ENCODE measurements at regions not wholly inside any gene's neighbourhood (a gene's known extent, or its start where the extent isn't known, plus 50 kb on each side); places are given as distances from the start of the nearest gene placed in this dataset.

DNA sequence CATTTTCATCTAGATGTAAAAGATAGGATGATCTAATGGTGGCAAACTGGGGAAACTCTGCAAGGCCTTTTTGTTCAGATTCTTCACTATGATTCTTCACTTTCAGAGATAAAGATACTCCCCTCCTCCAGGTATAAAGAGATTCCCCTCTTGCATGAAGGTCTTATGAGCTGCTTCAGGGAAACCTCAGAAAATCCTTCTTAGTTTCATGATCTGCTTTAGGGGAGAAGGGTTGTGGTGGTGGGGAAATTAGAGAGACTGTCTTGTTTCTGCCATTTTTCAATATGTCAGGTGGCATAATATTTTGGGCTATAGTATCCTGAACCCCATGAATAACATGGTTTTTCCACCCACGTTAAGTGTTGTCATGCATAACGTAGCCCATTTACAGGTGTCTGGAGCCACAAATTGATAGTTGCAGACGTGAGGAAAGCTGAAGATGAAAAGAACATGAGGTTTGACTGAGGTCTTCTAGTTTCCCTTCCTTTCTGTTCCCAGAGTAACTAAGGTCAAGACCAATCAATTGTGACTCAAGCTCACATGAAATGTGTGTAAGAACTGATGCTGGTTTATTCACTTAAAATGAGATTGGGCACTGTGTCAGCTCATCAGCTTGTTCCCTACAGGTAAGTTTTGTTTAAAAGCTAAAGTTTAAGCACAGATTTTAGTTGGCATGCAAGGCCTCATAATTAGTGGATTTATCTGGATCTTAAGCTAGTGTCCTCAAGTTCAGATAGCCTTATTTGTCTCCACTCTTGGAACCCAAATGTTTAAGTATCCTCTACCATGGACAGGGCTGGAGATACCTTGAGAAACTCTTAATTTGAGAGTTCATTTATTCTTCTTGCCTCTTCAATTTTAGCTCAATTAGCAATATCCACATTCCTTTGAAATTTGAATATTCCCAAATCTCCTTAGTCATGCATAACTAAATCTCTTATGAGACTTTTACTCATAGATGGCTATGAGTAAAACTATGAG is 304.5 kb upstream of the FANCL start:
- no peak for DNase-seq

DNA sequence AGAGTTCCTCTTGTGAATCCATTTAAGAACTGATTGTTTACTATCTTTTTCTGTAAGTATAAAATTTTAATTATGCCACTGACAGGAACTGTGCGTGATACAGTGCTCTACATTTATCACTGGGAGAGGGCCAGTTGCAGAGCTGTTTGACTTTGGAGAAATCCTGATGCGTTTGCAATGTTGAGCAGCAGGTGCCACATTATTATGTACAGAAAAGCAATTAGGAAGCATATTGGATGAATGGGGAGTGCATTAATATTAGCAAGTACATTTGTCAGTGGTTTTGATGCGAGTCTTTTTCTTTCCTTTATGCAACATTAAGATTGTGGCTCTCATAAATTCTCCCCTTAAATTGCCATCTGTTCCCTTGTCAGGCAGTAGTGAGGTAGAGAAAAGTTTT is 302.3 kb upstream of the FANCL start:
- DNase-seq: no peak

DNA sequence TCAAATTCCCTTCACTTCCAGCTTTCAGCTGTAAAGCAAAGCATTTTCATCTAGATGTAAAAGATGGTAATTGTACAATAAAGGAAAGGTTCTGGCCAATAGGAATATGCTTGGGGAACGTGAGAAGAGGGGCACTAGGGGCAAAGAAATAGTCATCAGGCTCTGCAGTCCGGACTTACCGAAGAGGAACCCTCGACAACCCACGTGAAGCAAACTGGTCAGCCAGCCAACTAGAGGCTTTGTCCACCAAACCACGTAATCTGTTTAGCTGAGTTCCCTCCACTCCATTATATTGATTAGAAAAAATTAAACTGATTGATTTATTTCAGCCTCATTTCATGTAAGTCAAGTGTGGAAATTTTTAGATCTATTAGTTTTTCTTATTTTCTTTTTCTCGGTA is 300.4 kb upstream of the FANCL start:
- no peak for DNase-seq

DNA sequence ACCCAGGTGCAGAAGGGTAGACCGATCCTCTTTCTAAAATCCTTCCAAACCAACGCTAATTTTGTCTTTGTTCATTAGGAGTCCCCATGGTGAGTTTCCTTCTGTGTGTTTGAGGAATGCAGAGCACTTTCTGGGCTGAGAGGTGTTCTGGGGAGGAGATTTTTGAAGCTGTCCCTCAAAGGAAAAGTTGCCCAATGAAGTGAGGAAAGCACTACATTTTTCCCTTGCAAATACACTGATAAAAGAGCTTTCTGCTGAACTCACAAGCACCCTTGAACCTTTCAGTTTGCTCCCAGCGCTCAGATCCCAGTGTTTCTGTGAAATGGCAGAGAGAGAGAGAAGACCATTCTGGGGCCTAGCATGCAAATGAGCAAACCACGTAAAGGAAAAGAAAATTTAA is 299.6 kb upstream of the FANCL start:
- DNase-seq: no peak

DNA sequence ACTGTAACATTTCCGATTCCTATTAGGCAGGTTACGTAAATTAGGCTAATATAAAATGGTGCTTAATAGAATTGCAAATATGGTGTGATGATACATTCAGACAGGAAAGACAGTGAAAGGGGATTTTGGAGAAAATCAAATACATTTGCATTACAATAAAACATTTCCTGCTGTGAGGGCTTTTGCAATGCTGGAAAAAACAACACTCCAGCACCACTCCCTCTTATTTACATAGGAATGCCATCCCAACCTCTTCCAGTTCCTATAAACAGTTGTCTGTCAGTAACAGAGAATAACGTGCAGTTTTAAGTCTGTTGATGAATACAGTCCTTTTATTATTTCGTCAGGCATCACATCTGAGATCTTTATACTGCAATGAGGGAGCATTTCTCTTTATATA is 298.8 kb upstream of the FANCL start:
- DNase-seq: no peak

DNA sequence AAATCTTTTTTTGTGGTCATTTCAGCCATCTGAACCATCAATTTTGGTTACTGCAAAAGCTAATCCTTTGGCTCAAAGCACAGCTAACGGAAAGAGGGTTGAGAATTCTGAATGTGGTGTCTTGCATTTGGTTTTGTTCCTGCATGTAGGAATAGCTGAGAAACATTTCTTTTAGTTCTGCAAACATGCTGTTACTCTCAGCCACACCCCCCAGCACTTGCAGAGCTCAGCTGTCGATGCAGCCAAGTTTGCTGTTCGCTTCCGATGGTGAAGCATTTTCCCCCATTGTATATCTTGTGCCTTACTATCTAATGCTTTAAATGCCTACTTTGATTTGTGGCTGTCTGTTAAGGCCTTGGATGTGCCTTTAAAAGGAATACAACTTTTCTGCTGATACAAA is 294.9 kb upstream of the FANCL start:
- DNase-seq: no peak

DNA sequence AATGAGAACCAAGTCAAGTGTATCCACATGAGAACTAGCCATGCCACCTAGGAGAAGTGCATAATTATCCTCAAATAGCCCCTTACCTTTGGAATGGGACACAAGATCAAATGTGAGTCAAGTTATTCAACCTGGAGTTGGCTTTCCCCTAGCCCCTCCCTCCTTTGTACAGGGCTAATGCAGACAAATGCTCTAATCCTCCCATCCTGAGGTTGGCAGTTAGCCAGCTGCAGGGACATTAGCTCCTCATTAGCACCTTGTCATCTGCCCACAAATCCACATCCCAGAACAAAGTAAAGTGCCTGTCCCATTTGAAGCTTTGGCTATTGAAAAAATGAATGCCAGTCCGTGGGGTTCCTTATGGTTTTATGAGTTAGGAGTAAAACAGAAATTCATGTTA is 294.1 kb upstream of the FANCL start:
- peak; percentile 40 for DNase-seq

DNA sequence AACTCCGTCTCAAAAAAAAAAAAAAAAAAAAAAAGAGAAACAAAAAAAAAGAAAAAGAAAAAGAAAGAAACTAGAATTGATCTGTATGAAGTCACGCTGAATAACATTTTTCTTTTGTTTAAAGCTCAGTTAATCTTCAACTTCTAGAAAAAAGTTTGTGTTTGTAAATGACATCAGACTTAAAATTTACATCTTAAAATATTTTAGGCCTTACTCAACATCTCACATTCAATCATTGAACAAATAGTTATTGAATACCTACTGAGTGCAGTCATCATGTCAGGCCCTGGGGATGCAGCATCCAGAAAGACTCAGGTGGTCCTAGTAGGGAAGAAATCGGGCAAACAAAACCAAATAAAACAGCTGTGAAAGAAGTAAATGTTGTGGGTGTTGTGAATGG is 292.3 kb upstream of the FANCL start:
- no peak for DNase-seq

DNA sequence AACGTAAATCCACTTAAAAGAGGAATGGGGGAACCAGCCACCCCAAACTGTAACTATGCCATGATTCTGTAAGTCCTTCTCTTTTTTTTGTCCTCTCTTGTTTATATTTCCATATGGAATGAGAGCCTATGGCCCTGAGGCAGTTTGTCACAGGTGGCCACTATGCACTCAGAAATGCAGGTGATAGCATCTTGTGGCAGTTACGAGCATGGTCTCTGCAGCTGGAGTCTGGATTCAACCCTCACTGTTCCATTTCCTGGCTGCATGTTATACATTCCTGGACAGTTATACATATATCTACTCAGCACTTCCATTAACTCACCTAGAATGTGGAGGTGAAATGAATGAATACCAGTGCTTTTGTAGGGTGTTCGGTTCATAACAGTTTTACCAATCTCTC is 291.5 kb upstream of the FANCL start:
- no peak for DNase-seq

DNA sequence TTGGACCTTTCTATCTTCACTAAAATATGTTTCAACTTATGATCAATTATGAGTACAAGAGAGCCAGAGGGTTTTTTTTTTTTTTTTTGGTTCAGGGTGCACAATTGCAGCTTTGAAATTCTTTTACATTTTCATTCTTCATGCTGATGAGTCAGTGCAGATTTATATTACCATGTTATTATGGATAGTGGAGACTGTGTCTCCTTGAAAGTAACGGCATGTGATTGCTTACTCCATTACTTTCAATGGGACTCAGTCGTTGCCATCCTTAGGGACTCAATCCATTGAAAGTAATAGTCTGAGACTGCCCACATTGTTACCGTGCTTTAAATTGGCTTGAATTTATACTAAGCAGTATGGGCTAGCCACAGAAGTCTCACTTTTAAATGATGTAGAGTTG is 286.5 kb upstream of the FANCL start:
- no peak for DNase-seq

DNA sequence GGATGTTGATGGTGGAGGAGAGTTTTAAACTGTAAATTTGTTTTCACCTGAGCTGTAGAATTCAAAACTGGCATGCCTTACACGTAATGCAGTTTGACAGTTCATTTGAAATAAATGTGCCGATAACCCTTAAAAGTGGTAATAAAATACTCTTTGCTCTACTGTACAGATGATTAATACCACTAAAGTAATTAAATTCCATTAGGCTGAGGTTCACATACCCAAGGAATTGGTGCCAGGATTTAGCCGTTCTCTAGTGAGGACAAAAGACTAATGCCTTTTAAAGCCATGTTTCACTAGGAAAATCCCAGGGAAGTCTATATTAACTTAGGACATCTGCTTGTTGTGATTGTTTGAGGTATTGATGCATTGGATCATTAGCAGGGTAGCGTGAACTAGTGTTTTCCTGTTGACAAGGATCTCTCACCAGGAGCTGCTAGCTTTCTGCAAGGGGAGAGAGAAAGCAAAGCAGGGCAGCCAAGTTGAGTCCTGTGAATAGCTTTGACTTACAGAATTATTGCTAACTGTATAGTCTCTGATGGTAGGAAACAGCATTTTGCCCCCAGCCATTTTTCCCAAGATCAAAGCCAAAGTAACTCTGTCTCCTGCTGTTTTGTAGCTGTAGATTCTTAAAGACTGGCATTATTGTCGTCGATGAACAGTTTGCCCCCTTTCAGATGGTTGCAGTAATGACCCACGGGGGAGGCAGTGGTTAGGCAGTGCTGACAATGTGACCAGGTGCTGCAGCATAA is 280.9 kb upstream of the FANCL start:
- peak; percentile 52 for DNase-seq

DNA sequence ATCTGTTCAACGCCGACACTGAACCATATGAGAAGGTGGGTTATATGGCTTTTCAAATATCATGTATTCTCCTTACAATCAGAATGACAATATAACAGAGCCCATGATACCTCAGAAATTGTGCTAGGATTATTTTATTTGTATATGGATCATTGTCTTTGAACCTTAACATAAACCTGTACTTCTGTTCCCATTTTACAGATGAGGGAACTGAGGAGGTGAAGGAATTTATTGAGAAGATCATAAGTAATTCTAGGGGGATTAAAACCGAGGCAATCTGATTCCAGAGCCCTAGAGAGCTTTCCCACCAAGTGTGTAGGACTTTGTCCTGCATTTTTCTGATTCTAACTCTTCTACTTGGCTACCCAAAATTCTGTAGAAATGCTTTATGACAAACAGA is 279.8 kb upstream of the FANCL start:
- DNase-seq: no peak

DNA sequence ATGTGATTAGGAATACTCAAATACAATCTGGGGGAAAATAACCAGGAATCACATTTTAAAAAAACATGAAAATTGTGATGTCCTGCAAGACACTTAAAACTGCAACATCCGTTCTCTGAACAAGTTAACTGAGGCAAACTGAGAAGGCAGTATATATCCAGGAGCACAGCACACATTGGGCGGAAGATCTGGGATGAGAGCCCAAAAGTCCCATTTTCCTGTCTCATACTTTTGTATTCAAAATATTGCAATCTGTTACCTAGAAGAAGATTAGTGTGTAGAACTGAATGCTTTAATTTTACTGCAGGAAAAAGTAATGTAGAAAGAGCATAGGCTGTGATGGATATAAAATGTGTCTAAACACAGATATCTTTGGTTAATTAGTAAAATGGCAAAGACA is 276.8 kb upstream of the FANCL start:
- no peak for DNase-seq

DNA sequence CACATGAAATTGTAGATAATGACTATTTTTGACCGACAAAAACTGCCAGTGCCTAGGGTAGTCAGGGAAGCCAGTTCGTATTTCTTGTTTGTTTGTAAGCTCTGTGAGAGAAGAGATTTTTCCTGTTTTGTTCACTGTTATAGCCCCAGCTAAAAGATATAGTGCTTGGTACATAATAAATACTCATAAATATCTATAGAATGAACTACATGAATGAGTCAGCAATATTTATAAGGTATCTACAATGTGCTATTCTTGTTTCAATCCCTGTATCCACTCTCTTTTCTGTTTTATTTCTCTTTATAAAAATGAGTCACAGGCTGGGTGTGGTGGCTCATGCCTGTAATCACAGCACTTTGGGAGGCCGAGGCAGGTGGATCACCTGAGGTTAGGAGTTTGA is 275.6 kb upstream of the FANCL start:
- no peak for DNase-seq

DNA sequence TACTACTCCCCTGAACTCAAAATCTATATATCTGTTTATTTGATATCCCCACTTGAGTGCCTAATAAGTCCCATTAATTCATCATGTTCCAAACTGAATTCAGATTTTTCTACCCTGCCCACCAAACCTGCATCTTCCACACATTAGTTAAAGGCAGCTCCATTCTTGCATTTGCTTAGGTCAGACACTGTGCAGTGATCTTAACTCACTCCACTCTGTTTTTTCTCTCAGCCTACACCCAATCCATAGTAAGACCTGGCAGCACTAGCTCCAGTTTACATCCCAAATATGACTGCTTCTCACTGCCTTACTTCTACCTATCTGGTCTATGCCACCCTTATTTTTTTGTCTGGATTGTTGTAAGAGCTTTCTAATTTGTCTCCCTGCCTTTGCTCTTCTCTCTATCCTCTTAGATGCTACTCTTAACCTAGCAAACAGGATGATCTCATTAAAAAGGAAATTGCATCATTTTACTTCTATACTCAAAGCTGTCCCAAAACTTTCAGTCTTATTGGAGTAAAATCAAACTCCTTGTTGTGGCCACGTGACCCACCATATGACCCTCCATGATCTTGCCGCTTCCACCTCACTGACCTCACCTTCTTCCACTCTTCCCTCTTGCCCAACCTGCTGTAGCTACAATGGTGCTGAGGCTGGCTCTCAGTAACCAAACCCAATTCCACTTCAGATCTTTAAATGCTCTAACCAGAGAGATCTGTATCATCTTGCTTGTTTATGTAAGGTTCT is 274.9 kb upstream of the FANCL start:
- no peak for DNase-seq

DNA sequence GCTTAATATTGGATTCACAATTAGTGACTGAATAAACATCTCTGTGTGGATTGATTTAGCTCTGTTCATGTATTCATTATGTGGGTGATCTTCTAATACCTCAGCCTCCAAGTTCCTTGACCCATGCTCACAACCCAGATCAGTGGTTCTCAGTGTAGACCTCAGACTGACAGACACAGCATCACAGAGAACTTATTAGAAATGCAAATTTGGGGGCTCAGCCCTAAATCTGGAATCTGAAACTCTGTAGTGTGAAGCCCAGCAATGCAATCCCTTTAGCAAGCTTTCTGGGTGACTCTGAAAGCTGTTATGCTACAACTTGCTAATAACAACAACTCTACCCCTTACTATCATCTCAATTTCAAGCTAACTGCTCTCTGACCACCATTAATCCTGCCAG is 273.1 kb upstream of the FANCL start:
- DNase-seq: no peak

DNA sequence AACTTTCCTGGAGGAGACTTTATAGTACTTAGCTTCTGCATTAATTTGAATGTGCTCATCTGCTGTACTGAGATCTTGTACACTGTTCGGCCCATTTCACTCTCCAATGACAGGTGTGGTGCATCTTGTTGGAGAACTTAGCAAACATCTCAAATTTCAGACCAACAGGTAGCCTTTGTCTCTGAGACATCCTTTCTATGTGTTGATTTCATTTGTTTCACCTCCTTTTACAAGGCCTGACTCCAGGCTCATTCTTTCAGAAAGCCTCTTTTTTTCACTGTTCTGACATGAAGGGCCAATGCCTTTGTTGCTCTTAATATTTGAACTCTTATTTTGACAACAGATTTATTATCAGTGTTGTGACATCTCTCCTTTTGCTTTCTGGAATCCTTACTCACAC is 271.8 kb upstream of the FANCL start:
- no peak for DNase-seq

DNA sequence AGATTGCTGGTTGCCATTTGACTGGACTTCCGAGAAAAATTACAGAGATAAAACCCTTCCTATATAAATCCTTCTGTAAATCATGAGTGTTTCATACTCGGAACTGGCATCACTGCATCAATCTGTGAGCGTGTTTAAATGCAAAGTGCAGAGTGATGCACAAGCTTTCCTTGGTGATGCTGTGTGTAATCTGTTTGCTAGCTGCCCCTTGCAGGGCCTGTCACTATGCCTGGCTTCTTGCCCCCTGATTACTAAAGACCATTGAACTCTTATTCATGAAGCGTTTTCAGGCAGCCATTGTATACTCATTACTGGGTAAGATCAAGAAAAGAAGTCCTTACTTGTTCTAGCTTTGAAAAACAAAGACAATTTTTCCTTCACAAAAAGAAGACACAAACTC is 266.9 kb upstream of the FANCL start:
- DNase-seq: no peak

DNA sequence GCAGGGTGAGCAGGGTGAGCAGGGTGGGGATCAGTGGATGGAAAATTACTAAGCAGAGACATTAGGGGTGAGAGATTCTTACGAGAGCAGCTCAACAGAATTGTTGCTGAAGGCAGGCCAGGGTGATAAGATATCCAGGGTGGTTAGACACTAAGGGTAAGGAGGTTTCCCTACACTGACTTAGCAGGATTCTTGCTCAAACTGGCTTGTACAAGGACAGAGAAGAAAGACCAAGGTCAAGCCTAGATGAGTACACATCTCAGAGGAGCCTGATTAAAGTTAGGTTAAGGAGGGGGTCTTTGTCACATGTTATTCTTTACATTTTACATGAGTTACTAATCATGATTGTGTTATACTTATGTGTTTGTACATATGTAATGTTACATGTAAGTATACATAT is 262.8 kb upstream of the FANCL start:
- no peak for DNase-seq

DNA sequence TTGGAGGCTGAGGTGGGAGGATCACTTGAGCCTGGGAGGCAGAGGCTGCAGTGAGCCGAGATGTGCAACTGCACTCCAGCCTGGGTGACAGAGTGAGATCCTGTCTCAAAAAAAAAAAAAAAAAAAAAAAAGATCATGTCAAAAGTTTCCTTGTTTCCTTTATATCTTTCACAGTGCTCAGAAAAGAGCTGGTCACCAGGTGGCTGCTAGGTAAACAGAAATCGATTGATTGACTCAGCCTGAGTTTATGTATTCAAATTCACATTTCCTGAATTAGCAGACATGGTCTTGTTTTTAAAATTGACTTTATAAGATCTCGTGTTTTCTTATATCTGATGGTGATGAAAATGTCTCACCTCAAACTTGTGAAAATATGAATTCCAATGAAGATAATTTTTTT is 261.8 kb upstream of the FANCL start:
- DNase-seq: no peak

DNA sequence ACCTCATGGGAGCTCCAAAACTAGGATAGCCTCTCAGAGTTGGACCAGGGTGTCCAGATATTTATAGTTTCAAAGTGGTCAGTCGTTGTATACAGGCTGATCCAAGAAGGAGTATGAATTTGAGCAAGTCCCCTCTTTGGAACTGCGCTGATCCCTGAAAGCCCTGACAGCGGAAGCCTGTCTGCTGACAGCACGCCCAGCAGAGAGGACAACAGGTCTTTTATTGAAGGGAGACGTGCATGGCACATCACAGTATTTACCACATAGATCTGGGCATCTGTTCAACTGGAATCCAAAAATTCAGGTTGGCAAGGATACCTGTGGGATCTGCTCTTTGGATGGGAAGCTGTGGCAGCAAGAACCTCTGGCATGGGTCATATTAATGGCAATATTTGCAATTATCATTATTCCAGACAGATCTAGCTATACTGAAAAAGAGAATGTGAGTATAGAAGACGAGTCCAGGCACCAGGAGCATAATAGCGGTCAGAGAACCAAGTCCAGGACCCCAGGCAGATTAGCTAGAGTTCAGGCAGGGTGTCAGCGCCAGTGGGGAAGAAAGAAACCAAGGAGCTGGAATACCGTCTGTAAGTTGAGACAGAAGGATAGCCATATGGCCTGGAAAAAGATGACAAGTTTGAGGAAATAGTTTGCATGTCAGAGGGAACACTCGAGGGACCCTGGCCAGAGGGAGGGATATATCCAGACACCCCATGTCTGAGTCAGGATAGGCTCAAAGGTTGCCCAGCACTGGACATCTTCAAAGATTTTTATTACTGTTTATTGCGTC is 260.4 kb upstream of the FANCL start:
- no peak for DNase-seq

DNA sequence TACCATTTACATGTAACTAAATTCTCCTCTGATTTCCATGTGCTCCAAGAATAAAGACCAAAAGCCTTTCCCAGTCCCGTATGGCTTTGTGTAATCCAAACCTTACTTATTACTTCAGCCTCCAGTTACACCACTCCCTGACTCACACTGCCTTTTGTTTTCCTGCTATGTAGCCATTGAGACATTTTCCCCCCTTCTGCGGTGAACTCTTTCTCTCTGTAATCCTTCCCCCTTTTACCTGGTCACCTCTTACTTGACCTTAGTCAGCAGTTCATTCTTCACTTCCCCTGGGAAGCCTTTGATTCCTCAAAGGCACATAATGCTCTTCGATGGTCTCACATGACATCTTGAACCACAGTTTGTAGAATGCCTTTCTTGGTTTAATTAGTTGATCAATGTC is 256.0 kb upstream of the FANCL start:
- DNase-seq: no peak

DNA sequence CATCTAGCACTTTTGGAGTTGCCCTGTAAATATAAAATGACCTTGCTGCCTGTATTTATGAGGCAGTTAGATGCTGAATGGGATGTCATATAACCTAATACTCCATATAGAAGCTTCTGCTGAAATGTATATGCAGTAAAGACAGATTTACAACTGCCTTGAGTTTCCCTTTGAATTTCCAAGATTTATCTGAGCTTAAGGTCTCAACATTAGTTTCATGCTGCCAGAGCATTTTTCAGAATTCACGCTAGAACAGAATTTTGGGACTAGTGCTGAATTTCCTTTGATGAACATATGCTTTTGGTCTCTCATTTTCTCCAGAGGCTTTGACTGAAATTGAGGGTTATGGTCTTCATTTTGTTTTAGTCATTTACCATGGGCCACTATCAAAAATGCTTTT is 254.7 kb upstream of the FANCL start:
- DNase-seq: no peak

Measured in NCI-H2107 (cell line).